Natural killer cell (primary cell): ENCODE measurements at regions not wholly inside any gene's neighbourhood (a gene's known extent, or its start where the extent isn't known, plus 50 kb on each side); places are given as distances from the start of the nearest gene placed in this dataset.

Experiments used
- ATAC-seq, 3 donors: fragments of 150-1000 bp in 2 of 3; fragments of 200-7000 bp in 1 of 3; cut with Tn5 transposase; 1 replicate in 1 of 3; 2 replicates in 2 of 3; pipeline ENCODE4 v1.10.0; 2021; ENCODE audit warnings: mild to moderate bottlenecking in 2 of 3, moderate library complexity in 2 of 3
- DNase-seq, 2 donors: peaks; one replicate each; pipeline versions ENCODE4 v3.0.0 to v3.0.0-alpha.2; 2013 to 2021; ENCODE audit warnings: mixed read lengths in 1 of 2
- H3K27ac ChIP-seq: one replicate; pipeline ENCODE4 v1.5.1; 2013; ENCODE audit warnings: mild to moderate bottlenecking, low read length
- H3K27me3 ChIP-seq: one replicate; pipeline ENCODE4 v1.6.1; 2013; ENCODE audit warnings: low read length; ENCODE audit not compliant: control insufficient read depth, insufficient read depth
- H3K36me3 ChIP-seq: one replicate; pipeline ENCODE4 v1.6.1; 2013; ENCODE audit warnings: low read length; ENCODE audit not compliant: control insufficient read depth, insufficient read depth
- H3K4me1 ChIP-seq: one replicate; pipeline ENCODE4 v1.6.1; 2013; ENCODE audit warnings: low read length; ENCODE audit not compliant: control insufficient read depth, insufficient read depth
- H3K4me3 ChIP-seq: one replicate; pipeline ENCODE4 v1.5.1; 2013; ENCODE audit warnings: low read length
- H3K9me3 ChIP-seq: one replicate; pipeline ENCODE4 v1.6.1; 2013; ENCODE audit warnings: low read length; ENCODE audit not compliant: control insufficient read depth, insufficient read depth
- H3K27ac Mint-ChIP-seq, 2 donors: one replicate each; pipeline ENCODE4 v1.8.0; 2022; ENCODE audit warnings: mild to moderate bottlenecking in 2 of 2, mixed read lengths in 2 of 2, moderate library complexity in 1 of 2
- H3K27me3 Mint-ChIP-seq, 2 donors: one replicate each; pipeline ENCODE4 v1.8.0; 2022; ENCODE audit warnings: low read depth in 2 of 2, mixed read lengths in 2 of 2
- H3K36me3 Mint-ChIP-seq: one replicate; pipeline ENCODE4 v1.8.0; 2022; ENCODE audit warnings: mixed read lengths
- H3K4me1 Mint-ChIP-seq, 2 donors: one replicate each; pipeline ENCODE4 v1.8.0; 2022; ENCODE audit warnings: mixed read lengths in 2 of 2
- H3K4me3 Mint-ChIP-seq: one replicate; pipeline ENCODE4 v1.8.0; 2022; ENCODE audit warnings: mild to moderate bottlenecking, moderate library complexity, mixed read lengths
- H3K9me3 Mint-ChIP-seq, 2 donors: one replicate each; pipeline ENCODE4 v1.8.0; 2022; ENCODE audit warnings: mixed read lengths in 2 of 2
- CTCF ChIP-seq: fragments of 200-600 bp; IDR thresholded peaks from one replicate; pipeline ENCODE4 v1.8.0; 2022; ENCODE audit warnings: antibody characterized with exemption
- WGBS: methylation state at CpG from one replicate; pipeline ENCODE4 v1.1.7; 2013; ENCODE audit warnings: missing lambda C conversion rate; ENCODE audit not compliant: insufficient coverage; 5-methylcytosine and 5-hydroxymethylcytosine counted together
- intact Hi-C: fragments of 100-400 bp; cut with micrococcal nuclease; formaldehyde crosslinking; loops from one replicate; pipeline ENCODE4 v1.14.2; 2022

GRCh38 chr7:25831831-25832411 lies 320.1 kb upstream of the NFE2L3 start:
- no peaks in the 10 kb centered on the region for H3K9me3 ChIP-seq
- H3K4me3 ChIP-seq, result no peak overlapping the region
- Mint-ChIP-seq H3K27me3 (peaks cover 19 to 52% of the 10 kb centered on the region in 2 donors), H3K4me1 (no peaks in the 10 kb centered on the region), H3K36me3 (no peaks in the 10 kb centered on the region), H3K9me3 (no peaks in the 10 kb centered on the region), H3K4me3 (no peak overlapping the region), H3K27ac (no peak overlapping the region)
- no peaks in the 10 kb centered on the region for H3K4me1 ChIP-seq
- no peak for DNase-seq
- no peak for TF ChIP-seq CTCF
- no peaks in the 10 kb centered on the region for H3K27me3 ChIP-seq
- H3K36me3 ChIP-seq, result no peaks in the 10 kb centered on the region
- ATAC-seq, result no peak
- no peak overlapping the region for H3K27ac ChIP-seq
- WGBS, result 87% methylated on average over 4 of the region's 8 CpGs
- intact Hi-C loops, result no loop called here

DNA sequence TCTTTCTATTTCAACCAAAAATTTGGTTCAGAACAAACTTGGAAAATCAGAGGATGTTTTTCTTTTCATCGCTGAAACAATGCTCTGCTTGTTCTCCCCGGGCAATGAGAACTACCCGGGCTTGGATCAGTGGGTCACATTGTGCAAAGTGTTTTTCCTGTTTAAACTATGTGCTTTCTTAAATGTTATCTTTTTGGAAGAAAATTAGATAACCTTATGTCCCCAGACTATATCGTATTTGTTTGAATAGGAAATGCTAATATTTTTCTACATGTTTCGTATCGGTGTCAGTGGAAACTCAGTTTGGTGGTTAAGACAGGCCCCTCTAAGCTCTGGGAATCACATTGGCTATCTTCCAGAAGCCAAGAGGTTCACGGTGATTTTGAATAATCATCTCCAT lies 319.5 kb upstream of the NFE2L3 start:
- no peak for TF ChIP-seq CTCF
- intact Hi-C loops, result no loop called here
- no peaks in the 10 kb centered on the region for H3K4me1 ChIP-seq
- no peak for DNase-seq
- no peak for ATAC-seq
- H3K9me3 ChIP-seq, result no peaks in the 10 kb centered on the region
- no peaks in the 10 kb centered on the region for H3K36me3 ChIP-seq
- no peak overlapping the region for H3K4me3 Mint-ChIP-seq
- no peak overlapping the region for H3K27ac ChIP-seq
- peaks cover 19 to 52% of the 10 kb centered on the region in 2 donors for H3K27me3 Mint-ChIP-seq
- H3K36me3 Mint-ChIP-seq, result no peaks in the 10 kb centered on the region
- H3K4me3 ChIP-seq, result no peak overlapping the region
- no peaks in the 10 kb centered on the region for H3K4me1 Mint-ChIP-seq
- H3K27me3 ChIP-seq, result peaks cover 3% of the 10 kb centered on the region
- no peak overlapping the region for H3K27ac Mint-ChIP-seq
- H3K9me3 Mint-ChIP-seq, result no peaks in the 10 kb centered on the region
- 96% methylated on average over 6 of the region's 7 CpGs for WGBS

DNA sequence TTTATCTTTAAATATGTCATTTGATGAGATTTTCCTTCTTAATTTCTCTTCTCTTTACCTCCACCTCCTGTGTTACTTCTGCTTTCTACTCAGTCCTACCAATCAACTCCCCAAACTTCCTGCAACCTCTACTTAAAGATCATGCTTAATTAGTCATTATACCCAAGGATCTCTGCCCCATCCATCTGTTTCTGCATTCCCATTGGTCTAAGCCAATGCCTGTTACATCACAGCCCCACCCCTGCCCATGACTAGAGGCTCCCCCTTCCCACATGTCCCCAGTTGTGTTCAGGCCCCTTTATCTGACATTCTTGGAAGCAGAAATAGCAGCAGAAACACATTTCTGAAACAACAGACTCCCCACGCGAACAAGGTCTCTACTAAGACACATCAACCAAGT lies 319.1 kb upstream of the NFE2L3 start:
- Mint-ChIP-seq H3K4me3 (no peak overlapping the region), H3K36me3 (no peaks in the 10 kb centered on the region), H3K9me3 (no peaks in the 10 kb centered on the region), H3K27me3 (peaks cover 19 to 51% of the 10 kb centered on the region in 2 donors), H3K4me1 (no peaks in the 10 kb centered on the region), H3K27ac (no peak overlapping the region)
- 94% methylated on average over 2 of the region's 2 CpGs for WGBS
- Histone ChIP-seq H3K9me3 (no peaks in the 10 kb centered on the region), H3K36me3 (no peaks in the 10 kb centered on the region), H3K4me1 (no peaks in the 10 kb centered on the region), H3K27ac (no peak overlapping the region), H3K4me3 (no peak overlapping the region), H3K27me3 (peaks cover 4% of the 10 kb centered on the region)
- TF ChIP-seq CTCF, result no peak
- no peak for ATAC-seq
- intact Hi-C loops, result no loop called here
- no peak for DNase-seq

DNA sequence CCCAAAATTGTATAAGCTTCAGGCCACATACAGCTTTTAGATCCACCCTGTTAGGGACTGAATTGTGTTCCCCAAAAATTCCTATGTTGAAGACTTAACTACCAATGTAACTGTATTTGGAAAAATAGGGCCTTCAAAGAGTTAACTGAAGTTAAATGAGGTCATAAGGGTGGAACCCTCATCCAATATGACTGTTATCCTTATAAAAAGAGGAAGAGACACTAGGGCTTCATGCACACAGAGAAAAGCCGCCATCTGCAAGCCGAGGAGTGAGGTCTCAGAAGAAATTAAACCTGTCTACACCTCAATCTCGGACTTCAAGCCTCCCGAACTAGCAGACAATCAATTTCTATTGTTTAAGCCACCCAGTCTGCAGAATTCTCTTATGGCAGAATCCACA lies 317.9 kb upstream of the NFE2L3 start:
- intact Hi-C loops, result no loop called here
- H3K9me3 ChIP-seq, result no peaks in the 10 kb centered on the region
- no peak for TF ChIP-seq CTCF

More for the DNA sequence above, 317.9 kb upstream of the NFE2L3 start:
- Histone ChIP-seq H3K4me3 (no peak overlapping the region), H3K4me1 (no peaks in the 10 kb centered on the region), H3K36me3 (no peaks in the 10 kb centered on the region), H3K27me3 (peaks cover 4% of the 10 kb centered on the region), H3K27ac (no peak overlapping the region)
- no peaks in the 10 kb centered on the region for H3K4me1 Mint-ChIP-seq
- no peaks in the 10 kb centered on the region for H3K36me3 Mint-ChIP-seq
- ATAC-seq, result no peak
- 92% methylated on average over 4 of the region's 4 CpGs for WGBS
- no peak for DNase-seq
- no peak overlapping the region for H3K4me3 Mint-ChIP-seq
- H3K9me3 Mint-ChIP-seq, result no peaks in the 10 kb centered on the region
- H3K27ac Mint-ChIP-seq, result no peak overlapping the region
- H3K27me3 Mint-ChIP-seq, result peaks cover 22 to 54% of the 10 kb centered on the region in 2 donors
